MM.1S (cell line): ENCODE measurements at regions not wholly inside any gene's neighbourhood (a gene's known extent, or its start where the extent isn't known, plus 50 kb on each side); places are given as distances from the start of the nearest gene placed in this dataset.
"Not testable (repeated sequence)": the region's sequence is repeated elsewhere in the genome, so short reads cannot be mapped to it uniquely, and the experiment has no call there.

Experiments used
- DNase-seq: peaks from one replicate; pipeline ENCODE4 v3.0.0-alpha.2; 2015
- H2AFZ ChIP-seq: fragments of 300-600 bp; sonication (generic); 2 replicates; pipeline ENCODE4 v1.6.0; 2016; ENCODE audit warnings: antibody characterized with exemption, low read length
- H3F3A ChIP-seq: fragments of 300-600 bp; sonication (generic); 2 replicates; pipeline ENCODE4 v1.6.1; 2016; ENCODE audit warnings: mild to moderate bottlenecking, antibody characterized with exemption, low read length, moderate library complexity, mixed read lengths; ENCODE audit not compliant: insufficient read depth
- H3K27ac ChIP-seq: fragments of 300-600 bp; sonication (generic); 2 replicates; pipeline ENCODE4 v1.5.1; 2016; ENCODE audit warnings: mild to moderate bottlenecking, low read length
- H3K27me3 ChIP-seq: fragments of 300-600 bp; sonication (generic); replicated peaks from 2 replicates; pipeline ENCODE4 v1.6.0; 2016; ENCODE audit warnings: low read length; ENCODE audit not compliant: insufficient read depth
- H3K36me3 ChIP-seq: fragments of 300-600 bp; sonication (generic); replicated peaks from 2 replicates; pipeline ENCODE4 v1.6.1; 2016; ENCODE audit warnings: mild to moderate bottlenecking, low read length, mixed read lengths; ENCODE audit not compliant: insufficient read depth
- H3K4me1 ChIP-seq: fragments of 300-600 bp; sonication (generic); 2 replicates; pipeline ENCODE4 v1.6.1; 2016; ENCODE audit warnings: low read length, mixed read lengths
- H3K4me2 ChIP-seq: fragments of 300-600 bp; sonication (generic); 2 replicates; pipeline ENCODE4 v1.6.0; 2016; ENCODE audit warnings: low read depth, low read length
- H3K4me3 ChIP-seq: fragments of 300-600 bp; sonication (generic); 2 replicates; pipeline ENCODE4 v1.5.1; 2016; ENCODE audit warnings: low read length, mixed read lengths
- H3K79me2 ChIP-seq: fragments of 300-600 bp; sonication (generic); 2 replicates; pipeline ENCODE4 v1.6.1; 2016; ENCODE audit warnings: mixed run types, low read length, mixed read lengths
- H3K9ac ChIP-seq: fragments of 300-600 bp; sonication (generic); 2 replicates; pipeline ENCODE4 v1.6.1; 2016; ENCODE audit warnings: low read length, mixed read lengths
- H3K9me2 ChIP-seq: fragments of 300-600 bp; sonication (generic); replicated peaks from 2 replicates; pipeline ENCODE4 v1.6.1; 2016; ENCODE audit warnings: mild to moderate bottlenecking, low read length, mixed read lengths; ENCODE audit not compliant: insufficient read depth
- H3K9me3 ChIP-seq: fragments of 300-600 bp; sonication (generic); replicated peaks from 2 replicates; pipeline ENCODE4 v1.6.1; 2016; ENCODE audit warnings: mild to moderate bottlenecking, low read length, mixed read lengths; ENCODE audit not compliant: insufficient read depth
- H4K20me1 ChIP-seq: fragments of 300-600 bp; sonication (generic); 2 replicates; pipeline ENCODE4 v1.6.1; 2016; ENCODE audit warnings: mild to moderate bottlenecking, low read length, moderate library complexity, mixed read lengths; ENCODE audit not compliant: insufficient read depth

- not testable (repeated sequence) for DNase-seq, H3K27ac ChIP-seq, H3F3A ChIP-seq
Observed at GRCh38 chr2:89606514-89606913, 915.0 kb downstream of the RPIA start.

DNA sequence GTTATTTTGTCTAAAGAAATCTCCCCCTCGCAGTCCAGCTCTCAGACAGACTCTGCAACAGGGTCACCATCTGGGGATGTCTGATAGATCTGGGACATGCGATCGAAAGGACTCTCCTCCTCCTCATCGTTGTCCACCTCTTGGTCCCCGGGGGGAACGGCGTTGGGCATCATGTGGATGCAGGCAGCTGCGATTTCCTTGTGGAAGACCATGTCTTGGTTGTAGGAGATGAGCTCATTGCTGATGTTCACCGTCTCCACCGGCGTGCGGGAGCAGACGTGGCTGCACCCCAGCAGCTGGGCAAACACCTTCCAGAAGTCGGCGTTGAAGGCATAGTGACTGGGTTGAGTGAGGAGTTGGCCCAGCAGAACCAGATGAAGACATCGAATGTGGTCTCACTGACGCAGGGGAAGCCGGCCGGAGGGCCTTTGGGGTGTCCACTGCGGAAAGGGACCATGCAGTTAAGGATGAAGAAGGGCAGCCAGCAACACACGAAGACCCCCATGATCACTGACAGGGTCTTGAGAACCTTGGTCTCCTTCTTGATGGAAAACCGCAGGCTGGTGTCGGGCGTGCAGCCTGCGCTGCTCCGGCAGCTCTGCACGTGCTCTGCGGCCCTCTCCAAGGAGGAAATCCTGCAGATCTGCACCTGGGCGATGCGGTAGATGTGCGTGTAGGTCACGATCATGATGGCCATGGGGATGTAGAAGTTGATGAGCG lies 918.9 kb downstream of the RPIA start:
- H3K9me3 ChIP-seq, H3F3A ChIP-seq, H3K4me1 ChIP-seq, H3K9me2 ChIP-seq, H3K27ac ChIP-seq, H3K4me3 ChIP-seq, H3K4me2 ChIP-seq, H2AFZ ChIP-seq, H3K27me3 ChIP-seq, H4K20me1 ChIP-seq, H3K9ac ChIP-seq, DNase-seq, H3K79me2 ChIP-seq, H3K36me3 ChIP-seq: not testable (repeated sequence)

More at GRCh38 chr2:89606514-89606913, 915.0 kb downstream of the RPIA start:
- not testable (repeated sequence) for H3K9me3 ChIP-seq, H3K9ac ChIP-seq, H3K36me3 ChIP-seq, H4K20me1 ChIP-seq, H3K4me3 ChIP-seq, H2AFZ ChIP-seq, H3K79me2 ChIP-seq, H3K4me1 ChIP-seq, H3K27me3 ChIP-seq, H3K9me2 ChIP-seq, H3K4me2 ChIP-seq

GRCh38 chr2:89610927-89611515 lies 919.5 kb downstream of the RPIA start:
- DNase-seq, H3K79me2 ChIP-seq, H3K27ac ChIP-seq, H3K4me2 ChIP-seq, H3K9me3 ChIP-seq, H2AFZ ChIP-seq, H3K9ac ChIP-seq, H3F3A ChIP-seq, H3K36me3 ChIP-seq, H3K9me2 ChIP-seq, H3K27me3 ChIP-seq, H3K4me3 ChIP-seq, H3K4me1 ChIP-seq, H4K20me1 ChIP-seq: not testable (repeated sequence)

GRCh38 chr2:89611710-89612109 lies 920.2 kb downstream of the RPIA start:
- H4K20me1 ChIP-seq = not testable (repeated sequence)

DNA sequence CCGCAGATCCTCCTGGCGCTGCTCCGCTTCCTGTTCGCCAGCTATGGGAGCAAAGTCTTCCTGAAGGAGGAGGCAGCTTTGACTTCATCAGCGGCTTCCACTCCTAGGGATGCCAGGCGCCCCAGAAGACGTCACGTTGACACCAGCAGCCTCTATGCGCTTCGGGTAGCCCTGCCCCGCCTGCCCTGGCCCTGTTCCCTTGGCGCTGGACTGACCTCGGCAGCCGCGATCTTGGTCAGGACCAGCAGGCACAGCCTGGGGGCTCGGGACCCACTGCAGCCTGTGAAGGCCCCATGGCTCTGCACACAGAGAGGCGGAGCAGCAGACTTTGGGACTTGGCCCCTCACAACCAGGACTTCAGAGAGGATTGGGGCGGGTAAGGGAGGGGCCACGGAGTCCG lies 957.8 kb downstream of the RPIA start:
- DNase-seq, H3K9me3 ChIP-seq, H3K27ac ChIP-seq, H3K4me3 ChIP-seq, H3K4me2 ChIP-seq, H3K79me2 ChIP-seq, H3K9ac ChIP-seq, H3K27me3 ChIP-seq, H3K9me2 ChIP-seq, H3K4me1 ChIP-seq, H3F3A ChIP-seq, H2AFZ ChIP-seq, H4K20me1 ChIP-seq, H3K36me3 ChIP-seq: not testable (repeated sequence)

More at GRCh38 chr2:89611710-89612109, 920.2 kb downstream of the RPIA start:
- not testable (repeated sequence) for H2AFZ ChIP-seq, H3K4me1 ChIP-seq, H3K27me3 ChIP-seq, H3F3A ChIP-seq, H3K9ac ChIP-seq, H3K9me3 ChIP-seq, DNase-seq, H3K4me2 ChIP-seq, H3K9me2 ChIP-seq, H3K27ac ChIP-seq, H3K79me2 ChIP-seq, H3K4me3 ChIP-seq, H3K36me3 ChIP-seq

GRCh38 chr2:89679254-89679653 lies 987.8 kb downstream of the RPIA start:
- not testable (repeated sequence) for H3K9ac ChIP-seq, H3K79me2 ChIP-seq, H3K4me3 ChIP-seq, H3K27me3 ChIP-seq, H3K36me3 ChIP-seq, H3K9me2 ChIP-seq, H4K20me1 ChIP-seq, H3K9me3 ChIP-seq, H3K4me2 ChIP-seq, H3K27ac ChIP-seq, H3F3A ChIP-seq, H3K4me1 ChIP-seq, H2AFZ ChIP-seq, DNase-seq
